ENCODE measurements at regions not wholly inside any gene's neighbourhood (a gene's known extent, or its start where the extent isn't known, plus 50 kb on each side); places are given as distances from the start of the nearest gene placed in this dataset.

GRCh38 chr4:153090181-153090580 lies 114.1 kb upstream of the TRIM2 start:
- Histone ChIP-seq H3K4me3 (no peak overlapping the region), H3K36me3 (no peaks in the 10 kb centered on the region), H3K9me3 (no peaks in the 10 kb centered on the region), H3K27me3 (no peaks in the 10 kb centered on the region), H3K4me1 (peaks cover 0 to 7% (median 2%) of the 10 kb centered on the region in 3 donors), H3K27ac (no peak overlapping the region)
- ATAC-seq, result no peak
- TF ChIP-seq EP300 (IDR thresholded peaks at IDR 0.05) (no peak), POLR2A (IDR thresholded peaks at IDR 0.05) (no peak), CTCF (IDR thresholded peaks at IDR 0.05) (no peak), POLR2AphosphoS5 (IDR thresholded peaks at IDR 0.05) (no peak)
- WGBS, 2 donors (ENCODE audit: low coverage in 1 of 2), result 50 to 82% methylated on average over 1 to 2 of the region's 2 CpGs

- no peak for ATAC-seq
- H3K4me1 ChIP-seq, result peaks cover 0 to under 1% (median 0%) of the 10 kb centered on the region in 3 donors
- H3K27me3 ChIP-seq, result no peaks in the 10 kb centered on the region
- 93 to 100% methylated on average over 1 to 3 of the region's 6 CpGs for WGBS, 2 donors (ENCODE audit: low coverage in 1 of 2)
- no peaks in the 10 kb centered on the region for H3K36me3 ChIP-seq
- H3K27ac ChIP-seq, result no peak overlapping the region
- H3K4me3 ChIP-seq, result no peak overlapping the region
- TF ChIP-seq EP300 (IDR thresholded peaks at IDR 0.05) (no peak), POLR2A (IDR thresholded peaks at IDR 0.05) (no peak), CTCF (IDR thresholded peaks at IDR 0.05) (no peak), POLR2AphosphoS5 (IDR thresholded peaks at IDR 0.05) (no peak)
- H3K9me3 ChIP-seq, result no peaks in the 10 kb centered on the region
Observed at GRCh38 chr4:153090670-153091385, 113.4 kb upstream of the TRIM2 start.

GRCh38 chr4:153093396-153093795 lies 110.8 kb upstream of the TRIM2 start:
- WGBS, 2 donors (ENCODE audit: low coverage in 1 of 2), result 83 to 100% methylated on average over 1 of the region's 1 CpG
- Histone ChIP-seq H3K36me3 (no peaks in the 10 kb centered on the region), H3K4me3 (no peak overlapping the region), H3K27ac (no peak overlapping the region), H3K27me3 (no peaks in the 10 kb centered on the region), H3K4me1 (no peaks in the 10 kb centered on the region), H3K9me3 (no peaks in the 10 kb centered on the region)
- no peak for ATAC-seq
- TF ChIP-seq EP300 (IDR thresholded peaks at IDR 0.05) (no peak), POLR2A (IDR thresholded peaks at IDR 0.05) (no peak), POLR2AphosphoS5 (IDR thresholded peaks at IDR 0.05) (no peak), CTCF (IDR thresholded peaks at IDR 0.05) (no peak)

- 79% methylated on average over 4 of the region's 4 CpGs; no CpG with 5 or more reads in 1 of the 2 donors for WGBS, 2 donors (ENCODE audit: low coverage in 1 of 2)
- no peak overlapping the region for H3K27ac ChIP-seq
- H3K9me3 ChIP-seq, result no peaks in the 10 kb centered on the region
- no peaks in the 10 kb centered on the region for H3K27me3 ChIP-seq
- TF ChIP-seq EP300 (IDR thresholded peaks at IDR 0.05) (no peak), CTCF (IDR thresholded peaks at IDR 0.05) (no peak), POLR2A (IDR thresholded peaks at IDR 0.05) (no peak), POLR2AphosphoS5 (IDR thresholded peaks at IDR 0.05) (no peak)
- no peak overlapping the region for H3K4me3 ChIP-seq
- no peak for ATAC-seq
- H3K4me1 ChIP-seq, result no peaks in the 10 kb centered on the region
- H3K36me3 ChIP-seq, result no peaks in the 10 kb centered on the region
Observed at GRCh38 chr4:153093802-153094201, 110.4 kb upstream of the TRIM2 start.

- TF ChIP-seq EP300 (IDR thresholded peaks at IDR 0.05) (no peak), POLR2AphosphoS5 (IDR thresholded peaks at IDR 0.05) (no peak), CTCF (IDR thresholded peaks at IDR 0.05) (no peak), POLR2A (IDR thresholded peaks at IDR 0.05) (no peak)
- H3K4me3 ChIP-seq, result no peak overlapping the region
- H3K27ac ChIP-seq, result no peak overlapping the region
- 81 to 93% methylated on average over 3 of the region's 3 CpGs for WGBS, 2 donors (ENCODE audit: low coverage in 1 of 2)
- H3K9me3 ChIP-seq, result no peaks in the 10 kb centered on the region
- ATAC-seq, result no peak
- H3K27me3 ChIP-seq, result no peaks in the 10 kb centered on the region
- H3K36me3 ChIP-seq, result no peaks in the 10 kb centered on the region
- no peaks in the 10 kb centered on the region for H3K4me1 ChIP-seq
Observed at GRCh38 chr4:153094435-153094834, 109.8 kb upstream of the TRIM2 start.
